A549 (cell line): ENCODE measurements at regions not wholly inside any gene's neighbourhood (a gene's known extent, or its start where the extent isn't known, plus 50 kb on each side); places are given as distances from the start of the nearest gene placed in this dataset.
"Not testable (repeated sequence)": the region's sequence is repeated elsewhere in the genome, so short reads cannot be mapped to it uniquely, and the experiment has no call there.

Experiments
- ATAC-seq, 2 experiments: fragments of 200-7000 bp in 1 of 2; fragments of >200 bp in 1 of 2; cut with Nextera tagmentation in 1 of 2; cut with Tn5 transposase in 1 of 2; 3 replicates each; pipeline versions ENCODE4 v1.8.0 to v1.9.1; 2018 to 2020; ENCODE audit warnings: mild to moderate bottlenecking in 1 of 2, moderate library complexity in 1 of 2
- CTCF ChIA-PET: fragments of 300-600 bp; sonication (Branson Sonifier 250); formaldehyde crosslinking; extraction: SDS; loops from one replicate; lab custom pipeline; 2021; ENCODE audit warnings: antibody characterized with exemption, inconsistent platforms; lab: Yijun Ruan, JAX
- POLR2A ChIA-PET: fragments of 350-600 bp; formaldehyde crosslinking; extraction: SDS; loops from one replicate; lab custom pipeline; 2021; ENCODE audit warnings: antibody characterized with exemption, inconsistent platforms; lab: Yijun Ruan, JAX
- DNase-seq, 2 experiments: peaks; one replicate each; pipeline versions ENCODE4 v3.0.0 to v3.0.0-alpha.2; 2011 to 2016; ENCODE audit warnings: low read depth in 1 of 2, low spot score in 1 of 2
- FAIRE-seq: peaks from 2 replicates; lab custom pipeline; 2011; peaks lifted over from hg19 to GRCh38; lab: Jason Lieb, UNC
- H3K27ac ChIP-seq, 2 experiments: fragments of >200 bp; sonication (Bioruptor Twin); formaldehyde crosslinking; 3 replicates each; pipeline ENCODE4 v1.5.1; 2016 to 2017
- H3K4me1 ChIP-seq: fragments of >200 bp; sonication (Bioruptor Twin); formaldehyde crosslinking; 3 replicates; pipeline ENCODE4 v1.6.1; 2016
- H3K4me2 ChIP-seq: fragments of >200 bp; sonication (Bioruptor Twin); formaldehyde crosslinking; 3 replicates; pipeline ENCODE4 v1.6.1; 2016
- H3K4me3 ChIP-seq: fragments of >200 bp; sonication (Bioruptor Twin); formaldehyde crosslinking; 3 replicates; pipeline ENCODE4 v1.5.1; 2016
- H3K9me3 ChIP-seq: fragments of >200 bp; sonication (Bioruptor Twin); formaldehyde crosslinking; 3 replicates; pipeline ENCODE4 v1.6.1; 2016
- ATOH8 ChIP-seq: fragments of 250-450 bp; sonication (Bioruptor Pico); IDR thresholded peaks from 2 replicates; pipeline ENCODE4 v1.5.0; 2020; ENCODE audit warnings: low read depth, mild to moderate bottlenecking, moderate library complexity
- CBX2 ChIP-seq: fragments of 200-600 bp; sonication (generic); IDR thresholded peaks from 2 replicates; pipeline ENCODE4 v1.6.1; 2016; ENCODE audit warnings: low read depth, mild to moderate bottlenecking, borderline replicate concordance
- CBX8 ChIP-seq: fragments of 200-600 bp; sonication (generic); IDR thresholded peaks from 2 replicates; pipeline ENCODE4 v1.6.1; 2016
- CHD2 ChIP-seq: fragments of 150-350 bp; IDR thresholded peaks from 2 replicates; pipeline ENCODE4 v1.6.1; 2014; ENCODE audit warnings: low read length; ENCODE audit not compliant: partially characterized antibody
- ESRRA ChIP-seq: fragments of 150-350 bp; IDR thresholded peaks from 2 replicates; pipeline ENCODE4 v1.6.1; 2014; ENCODE audit warnings: mild to moderate bottlenecking, low read length, borderline replicate concordance
- FOSB ChIP-seq: fragments of 250-450 bp; sonication (Bioruptor Pico); IDR thresholded peaks from 2 replicates; pipeline ENCODE4 v1.5.0; 2020; ENCODE audit warnings: mild to moderate bottlenecking, moderate library complexity
- FOSL2 ChIP-seq, 2 experiments: fragments of 450-650 bp in 1 of 2; fragments of >200 bp in 1 of 2; sonication (Bioruptor Twin) in 1 of 2; formaldehyde crosslinking; IDR thresholded peaks; 2 replicates each; pipeline versions ENCODE4 v1.5.0 to v1.6.1; 2016 to 2020; ENCODE audit warnings: mild to moderate bottlenecking in 1 of 2, moderate library complexity in 1 of 2
- FOXS1 ChIP-seq: fragments of 250-450 bp; sonication (Bioruptor Pico); IDR thresholded peaks from 2 replicates; pipeline ENCODE4 v1.5.0; 2020; ENCODE audit warnings: mild to moderate bottlenecking, moderate library complexity
- GATA3 ChIP-seq: IDR thresholded peaks from 2 replicates; pipeline ENCODE4 v1.6.1; 2012; ENCODE audit warnings: borderline replicate concordance
- HEYL ChIP-seq: fragments of 250-450 bp; sonication (Bioruptor Pico); IDR thresholded peaks from 2 replicates; pipeline ENCODE4 v1.8.0; 2021; ENCODE audit warnings: mild to moderate bottlenecking, moderate library complexity
- HOXB13 ChIP-seq: fragments of 250-450 bp; sonication (Bioruptor Pico); IDR thresholded peaks from 2 replicates; pipeline ENCODE4 v1.5.0; 2020; ENCODE audit warnings: low read depth, mild to moderate bottlenecking, moderate library complexity
- HOXB5 ChIP-seq: fragments of 250-450 bp; sonication (Bioruptor Pico); IDR thresholded peaks from 2 replicates; pipeline ENCODE4 v1.5.0; 2020; ENCODE audit warnings: mild to moderate bottlenecking, moderate library complexity
- JUN ChIP-seq, 2 experiments: fragments of >200 bp; sonication (Bioruptor Twin); formaldehyde crosslinking; IDR thresholded peaks; 2 replicates in 1 of 2; 3 replicates in 1 of 2; pipeline ENCODE4 v1.6.1; 2016 to 2017
- NR3C1 ChIP-seq: fragments of >200 bp; sonication (Bioruptor Twin); formaldehyde crosslinking; IDR thresholded peaks from 3 replicates; pipeline ENCODE4 v1.6.1; 2017
- PHF8 ChIP-seq: fragments of 200-600 bp; sonication (generic); IDR thresholded peaks from 2 replicates; pipeline ENCODE4 v1.6.1; 2016; ENCODE audit warnings: low read depth, mild to moderate bottlenecking, antibody characterized with exemption, moderate library complexity, borderline replicate concordance
- RNF2 ChIP-seq: fragments of 200-600 bp; sonication (generic); IDR thresholded peaks from 2 replicates; pipeline ENCODE4 v1.6.1; 2016; ENCODE audit warnings: low read depth, mild to moderate bottlenecking, antibody characterized with exemption, moderate library complexity, borderline replicate concordance
- SREBF2 ChIP-seq: fragments of 450-650 bp; IDR thresholded peaks from 2 replicates; pipeline ENCODE4 v1.6.1; 2014; ENCODE audit warnings: mild to moderate bottlenecking, moderate library complexity
- ZNF302 ChIP-seq: fragments of 250-450 bp; sonication (Bioruptor Pico); IDR thresholded peaks from 2 replicates; pipeline ENCODE4 v1.9.0; 2021; ENCODE audit warnings: inconsistent platforms, mild to moderate bottlenecking, moderate library complexity
- WGBS: methylation state at CpG from one replicate; pipeline ENCODE4 v1.1.6; 2017; ENCODE audit errors: missing lambda C conversion rate; 5-methylcytosine and 5-hydroxymethylcytosine counted together
- TF ChIP-seq, protein P1 (sequence below): IDR thresholded peaks from 2 replicates; pipeline ENCODE4 v1.6.1; 2012
- TF ChIP-seq, protein P2 (sequence below): fragments of 150-350 bp; IDR thresholded peaks from 2 replicates; pipeline ENCODE4 v1.6.1; 2014; ENCODE audit warnings: low read depth, mild to moderate bottlenecking, low read length

DNA sequence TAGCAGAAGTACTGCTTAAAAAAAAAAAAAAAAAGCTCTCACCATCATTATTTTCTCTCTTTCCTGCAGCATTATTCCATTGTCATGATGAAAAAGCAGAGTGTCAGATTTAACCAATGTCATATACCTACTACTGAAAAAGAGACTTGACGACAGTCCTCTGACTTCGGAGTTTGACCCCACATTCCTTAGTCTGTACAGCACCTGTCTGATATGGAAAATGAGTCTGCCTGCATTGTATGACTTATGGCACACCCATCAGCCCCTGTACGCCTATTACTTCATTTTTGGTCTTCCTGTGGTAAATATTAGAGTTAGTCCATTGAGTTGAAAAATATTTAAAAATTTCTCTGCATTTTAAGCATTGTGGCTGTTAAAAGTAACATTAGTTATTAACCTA, 54.5 kb upstream of the NOX4 start:
- no peak overlapping the region for H3K27ac ChIP-seq
- H3K4me2 ChIP-seq = no peak overlapping the region
- H3K9me3 ChIP-seq = no peaks in the 10 kb centered on the region
- ATAC-seq (no peak), FAIRE-seq (no peak), DNase-seq (no peak)
- no peaks in the 10 kb centered on the region for H3K4me1 ChIP-seq
- WGBS = 0% methylated on average over 3 of the region's 3 CpGs
- POLR2A ChIA-PET = no interaction called here
- TF ChIP-seq ESRRA (no peak), CBX8 (no peak), RNF2 (no peak)
- CTCF ChIA-PET = no interaction called here
- H3K4me3 ChIP-seq = no peak overlapping the region

DNA sequence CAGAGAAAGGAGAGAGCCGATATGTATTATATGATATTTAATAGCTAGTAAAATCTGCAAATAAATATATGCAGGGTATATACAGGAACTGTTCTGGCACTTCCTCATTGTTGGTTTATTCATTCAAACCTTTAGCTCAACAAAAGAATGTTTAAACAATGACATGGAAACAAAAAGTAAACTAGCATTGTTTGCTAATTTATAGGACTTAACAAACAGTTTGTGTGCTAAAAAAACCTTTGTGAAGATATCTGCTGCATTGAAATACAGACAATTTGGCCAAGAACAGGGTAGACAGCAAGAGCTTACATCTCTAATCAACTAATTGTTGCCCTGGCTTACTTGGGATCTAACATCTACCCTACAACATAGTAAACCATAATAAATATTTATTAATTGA, 64.6 kb upstream of the NOX4 start:
- 43% methylated on average over 1 of the region's 1 CpG for WGBS
- H3K4me2 ChIP-seq, H3K9me3 ChIP-seq, FAIRE-seq, DNase-seq, CTCF ChIA-PET, H3K27ac ChIP-seq, H3K4me3 ChIP-seq, POLR2A ChIA-PET, H3K4me1 ChIP-seq, ATAC-seq: not testable (repeated sequence)

DNA sequence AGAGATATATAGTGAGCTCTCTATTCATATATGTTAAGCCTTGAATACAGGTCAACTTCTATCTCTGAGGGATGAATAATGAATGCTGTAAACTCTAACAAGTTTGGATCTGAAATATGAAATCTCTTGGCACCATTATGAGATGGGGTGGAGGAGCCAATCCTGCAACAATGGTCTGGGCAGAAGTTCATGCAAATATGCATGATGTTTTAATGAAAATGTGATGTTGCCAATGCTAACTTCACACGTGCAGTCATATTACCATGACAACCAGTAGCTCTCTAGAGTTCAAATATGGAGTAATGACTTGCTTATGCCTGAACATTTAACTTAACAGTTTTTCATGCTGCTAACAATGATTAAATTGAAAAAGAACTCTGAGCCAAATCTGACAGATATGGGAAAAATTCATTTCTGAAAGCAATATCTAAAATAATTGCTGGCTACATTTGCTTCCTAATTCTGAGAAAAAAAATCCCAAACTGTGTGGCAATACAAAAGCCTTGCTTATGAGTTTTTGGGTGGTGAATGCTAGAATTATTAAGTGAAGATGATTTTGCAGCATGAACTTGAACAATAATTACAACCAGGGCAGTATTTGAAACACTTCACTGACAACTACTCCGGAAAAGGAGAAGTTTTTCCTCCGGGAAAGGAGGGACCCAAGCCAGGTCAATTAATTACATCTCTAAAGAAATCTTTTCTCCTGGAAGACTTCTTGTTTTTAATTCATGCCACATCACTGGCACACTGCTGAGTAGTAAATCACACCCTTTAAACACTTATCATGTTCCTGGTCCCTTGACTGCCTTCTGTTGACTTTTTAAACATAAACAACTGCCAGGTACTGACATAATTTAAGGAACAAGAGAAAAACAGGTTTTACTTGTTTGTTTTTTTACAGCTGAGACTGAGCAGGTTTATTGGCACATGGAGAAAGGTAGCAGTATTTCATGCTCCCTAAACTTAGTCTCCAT, 65.8 kb upstream of the NOX4 start:
- WGBS = 16% methylated on average over 3 of the region's 3 CpGs
- not testable (repeated sequence) for ATAC-seq

DNA sequence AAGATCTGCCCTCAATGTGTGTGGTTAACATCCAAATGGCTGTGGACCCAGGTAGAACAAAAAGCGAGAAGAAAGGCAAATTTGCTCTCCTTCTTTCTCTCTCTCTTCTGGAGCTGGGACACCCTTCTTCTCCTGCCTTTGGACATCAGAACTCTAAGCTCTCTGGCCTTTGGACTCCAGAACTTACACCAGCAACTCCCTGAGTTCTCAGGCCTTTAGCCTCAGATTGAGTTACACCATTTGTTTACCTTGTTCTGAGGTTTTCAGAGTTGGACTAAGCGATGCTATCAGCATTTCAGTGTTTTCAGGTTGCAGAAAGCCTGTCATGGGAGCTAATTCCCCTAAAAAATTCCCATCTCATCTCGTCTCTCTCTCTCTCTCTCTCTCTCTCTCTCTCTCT, 69.4 kb upstream of the NOX4 start:
- WGBS = 9% methylated on average over 3 of the region's 3 CpGs
- ATAC-seq, H3K4me1 ChIP-seq, CTCF ChIA-PET, H3K4me2 ChIP-seq, H3K9me3 ChIP-seq, DNase-seq, POLR2A ChIA-PET, FAIRE-seq, H3K4me3 ChIP-seq, H3K27ac ChIP-seq: not testable (repeated sequence)

More for the DNA sequence above, 65.8 kb upstream of the NOX4 start:
- FAIRE-seq, H3K4me3 ChIP-seq, H3K4me2 ChIP-seq, H3K27ac ChIP-seq, H3K4me1 ChIP-seq, DNase-seq, POLR2A ChIA-PET, H3K9me3 ChIP-seq, CTCF ChIA-PET: not testable (repeated sequence)

DNA sequence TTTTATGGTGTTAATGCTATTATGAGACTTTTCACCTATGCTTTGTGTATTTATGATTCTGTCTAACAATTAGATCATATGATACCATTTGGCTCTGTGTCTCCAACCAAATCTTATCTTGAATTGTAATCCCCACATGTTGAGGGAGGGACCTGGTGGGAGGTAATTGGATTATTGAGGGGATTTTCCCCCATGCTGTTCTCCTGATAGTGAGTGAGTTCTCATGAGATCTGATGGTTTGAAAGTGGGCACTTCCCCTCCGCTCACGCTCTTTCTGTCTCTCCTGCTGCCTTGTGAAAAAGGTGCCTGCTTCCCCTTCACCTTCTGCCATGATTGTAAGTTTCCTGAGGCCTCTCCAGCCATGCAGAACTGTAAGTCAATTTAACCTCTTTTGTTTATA, 71.6 kb upstream of the NOX4 start:
- H3K27ac ChIP-seq, H3K9me3 ChIP-seq, DNase-seq, H3K4me3 ChIP-seq, ATAC-seq, POLR2A ChIA-PET, H3K4me1 ChIP-seq, H3K4me2 ChIP-seq, FAIRE-seq, CTCF ChIA-PET: not testable (repeated sequence)
- 31% methylated on average over 2 of the region's 2 CpGs for WGBS

- CTCF ChIA-PET = no interaction called here
Observed at GRCh38 chr11:89566972-89567371, 75.8 kb upstream of the NOX4 start.

DNA sequence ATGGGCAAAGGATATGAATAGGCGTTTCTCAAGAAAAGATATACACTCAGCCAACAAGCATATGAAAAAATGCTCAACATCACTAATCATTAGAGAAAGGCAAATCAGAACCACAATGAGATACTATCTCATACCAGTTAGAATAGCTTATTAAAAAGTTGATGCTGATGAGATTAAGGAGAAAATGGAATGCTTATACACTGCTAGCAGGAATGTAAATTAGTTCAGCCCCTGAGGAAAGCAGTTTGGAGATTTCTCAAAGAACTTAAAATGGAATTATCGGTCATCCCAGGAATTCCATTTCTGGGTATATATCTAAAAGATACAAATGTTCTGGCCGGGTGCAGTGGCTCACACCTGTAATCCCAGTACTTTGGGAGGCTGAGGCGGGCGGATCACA, 78.2 kb upstream of the NOX4 start:
- DNase-seq, CTCF ChIA-PET, H3K9me3 ChIP-seq, H3K27ac ChIP-seq, H3K4me1 ChIP-seq, ATAC-seq, H3K4me3 ChIP-seq, FAIRE-seq, POLR2A ChIA-PET, H3K4me2 ChIP-seq: not testable (repeated sequence)
- WGBS = 23% methylated on average over 5 of the region's 5 CpGs

More at GRCh38 chr11:89566972-89567371, 75.8 kb upstream of the NOX4 start:
- FAIRE-seq (no peak), ATAC-seq (no peak), DNase-seq (no peak)
- no peak overlapping the region for H3K4me3 ChIP-seq
- no peak overlapping the region for H3K27ac ChIP-seq
- POLR2A ChIA-PET = no interaction called here
- no peak overlapping the region for H3K4me2 ChIP-seq
- no peaks in the 10 kb centered on the region for H3K9me3 ChIP-seq
- no peaks in the 10 kb centered on the region for H3K4me1 ChIP-seq
- 28% methylated on average over 3 of the region's 4 CpGs for WGBS
- no peak for TF ChIP-seq CHD2
- no peak for TF ChIP-seq PHF8
- TF ChIP-seq HEYL (CRISPR knock-in tag) = no peak
- no peak for TF ChIP-seq GATA3
- TF ChIP-seq CBX8 = no peak
- no peak for TF ChIP-seq ATOH8
- TF ChIP-seq CBX2 = no peak
- TF ChIP-seq, protein P1, sequence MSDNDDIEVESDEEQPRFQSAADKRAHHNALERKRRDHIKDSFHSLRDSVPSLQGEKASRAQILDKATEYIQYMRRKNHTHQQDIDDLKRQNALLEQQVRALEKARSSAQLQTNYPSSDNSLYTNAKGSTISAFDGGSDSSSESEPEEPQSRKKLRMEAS = no peak
- TF ChIP-seq, protein P2, sequence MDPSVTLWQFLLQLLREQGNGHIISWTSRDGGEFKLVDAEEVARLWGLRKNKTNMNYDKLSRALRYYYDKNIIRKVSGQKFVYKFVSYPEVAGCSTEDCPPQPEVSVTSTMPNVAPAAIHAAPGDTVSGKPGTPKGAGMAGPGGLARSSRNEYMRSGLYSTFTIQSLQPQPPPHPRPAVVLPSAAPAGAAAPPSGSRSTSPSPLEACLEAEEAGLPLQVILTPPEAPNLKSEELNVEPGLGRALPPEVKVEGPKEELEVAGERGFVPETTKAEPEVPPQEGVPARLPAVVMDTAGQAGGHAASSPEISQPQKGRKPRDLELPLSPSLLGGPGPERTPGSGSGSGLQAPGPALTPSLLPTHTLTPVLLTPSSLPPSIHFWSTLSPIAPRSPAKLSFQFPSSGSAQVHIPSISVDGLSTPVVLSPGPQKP = no peak
- no peak for TF ChIP-seq ZNF302 (CRISPR knock-in tag)
- TF ChIP-seq ESRRA = no peak
- no peak for TF ChIP-seq SREBF2
- TF ChIP-seq JUN (IDR thresholded peaks at IDR 0.05) = no peak
- no peak for TF ChIP-seq HOXB5 (CRISPR knock-in tag)
- TF ChIP-seq HOXB13 (CRISPR knock-in tag) = no peak
- TF ChIP-seq NR3C1 = no peak
- TF ChIP-seq FOSL2 (IDR thresholded peaks at IDR 0.05) = no peak
- no peak for TF ChIP-seq FOSL2 (CRISPR knock-in tag; IDR thresholded peaks at IDR 0.05)
- TF ChIP-seq FOXS1 (CRISPR knock-in tag) = no peak
- TF ChIP-seq FOSB (CRISPR knock-in tag) = no peak
